GM23338 (cell line): ENCODE measurements at regions not wholly inside any gene's neighbourhood (a gene's known extent, or its start where the extent isn't known, plus 50 kb on each side); places are given as distances from the start of the nearest gene placed in this dataset.

Experiments
- ATAC-seq: fragments of 200-7000 bp; cut with Tn5 transposase; 3 replicates; pipeline ENCODE4 v1.9.1; 2020
- DNase-seq: peaks from one replicate; pipeline ENCODE4 v3.0.0-alpha.2; 2015; ENCODE audit warnings: low spot score
- H2AFZ ChIP-seq: fragments of 200-600 bp; sonication (generic); 2 replicates; pipeline ENCODE4 v1.8.0; 2016; ENCODE audit warnings: antibody characterized with exemption, mild to moderate bottlenecking, moderate library complexity
- H3F3A ChIP-seq: fragments of 200-600 bp; sonication (generic); replicated peaks from 2 replicates; pipeline ENCODE4 v1.8.0; 2017; ENCODE audit warnings: antibody characterized with exemption, mixed run types, low read depth
- H3K27ac ChIP-seq: fragments of 200-600 bp; sonication (generic); 2 replicates; pipeline ENCODE4 v1.6.1; 2016; ENCODE audit warnings: low read depth
- H3K27me3 ChIP-seq: fragments of 200-600 bp; sonication (generic); 2 replicates; pipeline ENCODE4 v1.8.0; 2016; ENCODE audit warnings: mild to moderate bottlenecking, mixed run types, moderate library complexity; ENCODE audit not compliant: insufficient read depth
- H3K36me3 ChIP-seq: fragments of 200-600 bp; sonication (generic); 2 replicates; pipeline ENCODE4 v1.8.0; 2016; ENCODE audit warnings: mild to moderate bottlenecking; ENCODE audit not compliant: insufficient read depth
- H3K4me1 ChIP-seq: fragments of 200-600 bp; sonication (generic); 2 replicates; pipeline ENCODE4 v1.8.0; 2016; ENCODE audit warnings: mild to moderate bottlenecking, moderate library complexity; ENCODE audit not compliant: insufficient read depth
- H3K4me2 ChIP-seq: fragments of 200-600 bp; sonication (generic); 2 replicates; pipeline ENCODE4 v1.7.1; 2017; ENCODE audit warnings: mixed run types
- H3K4me3 ChIP-seq: fragments of 200-600 bp; sonication (generic); 2 replicates; pipeline ENCODE4 v1.6.1; 2016; ENCODE audit warnings: mixed run types
- H3K79me2 ChIP-seq: fragments of 200-600 bp; sonication (generic); replicated peaks from 2 replicates; pipeline ENCODE4 v1.8.0; 2017; ENCODE audit warnings: mild to moderate bottlenecking; ENCODE audit not compliant: insufficient read depth
- H3K9me2 ChIP-seq: fragments of 200-600 bp; sonication (generic); 2 replicates; pipeline ENCODE4 v1.8.0; 2017; ENCODE audit not compliant: insufficient read depth
- H4K20me1 ChIP-seq: fragments of 200-600 bp; sonication (generic); replicated peaks from 2 replicates; pipeline ENCODE4 v1.8.0; 2017; ENCODE audit warnings: mild to moderate bottlenecking; ENCODE audit not compliant: insufficient read depth
- H3K27ac Mint-ChIP-seq: 2 replicates; pipeline ENCODE4 v1.8.0; 2020; ENCODE audit warnings: inconsistent platforms, mild to moderate bottlenecking, moderate library complexity, mixed read lengths
- H3K27me3 Mint-ChIP-seq: 3 replicates; pipeline ENCODE4 v1.8.0; 2022; ENCODE audit warnings: low read depth, mild to moderate bottlenecking, moderate library complexity, mixed read lengths, inconsistent platforms; ENCODE audit not compliant: insufficient read depth, poor library complexity
- H3K36me3 Mint-ChIP-seq: 3 replicates; pipeline ENCODE4 v1.8.0; 2021; ENCODE audit warnings: low read depth, mild to moderate bottlenecking, inconsistent platforms, moderate library complexity, mixed read lengths
- H3K4me1 Mint-ChIP-seq: 3 replicates; pipeline ENCODE4 v1.8.0; 2020; ENCODE audit warnings: mild to moderate bottlenecking, inconsistent platforms, mixed read lengths
- H3K4me3 Mint-ChIP-seq: 3 replicates; pipeline ENCODE4 v1.8.0; 2021; ENCODE audit warnings: moderate library complexity, mild to moderate bottlenecking, inconsistent platforms, mixed read lengths
- H3K9me3 Mint-ChIP-seq: 3 replicates; pipeline ENCODE4 v1.8.0; 2020; ENCODE audit warnings: moderate library complexity, mild to moderate bottlenecking, inconsistent platforms, mixed read lengths
- CREB1 ChIP-seq: fragments of 250-450 bp; sonication (Bioruptor Pico); IDR thresholded peaks from 2 replicates; pipeline ENCODE4 v1.5.0; 2020; ENCODE audit warnings: low read depth, mild to moderate bottlenecking, moderate library complexity
- ETS1 ChIP-seq: IDR thresholded peaks from 2 replicates; pipeline ENCODE4 v1.6.1; 2016; ENCODE audit warnings: antibody characterized with exemption
- EZH2 ChIP-seq: fragments of 200-600 bp; sonication (generic); IDR thresholded peaks from one replicate; pipeline ENCODE4 v1.8.0; 2017; ENCODE audit warnings: antibody characterized with exemption, mild to moderate bottlenecking, low read depth; ENCODE audit not compliant: unreplicated experiment
- EZH2phosphoT487 ChIP-seq: fragments of 200-600 bp; sonication (generic); IDR thresholded peaks from one replicate; pipeline ENCODE4 v1.8.1; 2018; ENCODE audit warnings: antibody characterized with exemption; ENCODE audit not compliant: unreplicated experiment
- JUNB ChIP-seq: IDR thresholded peaks from one replicate; pipeline ENCODE4 v1.6.1; 2016; ENCODE audit warnings: antibody characterized with exemption; ENCODE audit not compliant: unreplicated experiment
- NANOG ChIP-seq: IDR thresholded peaks from 2 replicates; pipeline ENCODE4 v1.6.1; 2016; ENCODE audit warnings: antibody characterized with exemption, borderline replicate concordance
- POLR2AphosphoS5 ChIP-seq: IDR thresholded peaks from 2 replicates; pipeline ENCODE4 v1.6.1; 2016; ENCODE audit warnings: antibody characterized with exemption, low read depth
- REST ChIP-seq: IDR thresholded peaks from one replicate; pipeline ENCODE4 v1.6.1; 2018; ENCODE audit warnings: antibody characterized with exemption; ENCODE audit not compliant: unreplicated experiment
- STAT1 ChIP-seq: IDR thresholded peaks from one replicate; pipeline ENCODE4 v1.6.1; 2016; ENCODE audit warnings: antibody characterized with exemption; ENCODE audit not compliant: unreplicated experiment
- ZNF114 ChIP-seq: fragments of 250-450 bp; sonication (Bioruptor Pico); IDR thresholded peaks from 2 replicates; pipeline ENCODE4 v1.5.0; 2020; ENCODE audit warnings: mild to moderate bottlenecking, moderate library complexity
- ZNF331 ChIP-seq: fragments of 250-450 bp; sonication (Bioruptor Pico); IDR thresholded peaks from 2 replicates; pipeline ENCODE4 v1.5.0; 2020; ENCODE audit warnings: low read depth, mild to moderate bottlenecking, moderate library complexity
- ZNF462 ChIP-seq: fragments of 250-450 bp; sonication (Bioruptor Pico); IDR thresholded peaks from 2 replicates; pipeline ENCODE4 v1.5.0; 2020; ENCODE audit warnings: mild to moderate bottlenecking, moderate library complexity

- TF ChIP-seq ZNF331 (CRISPR knock-in tag) (no peak), JUNB (no peak), EZH2 (no peak), ETS1 (no peak), ZNF114 (CRISPR knock-in tag) (no peak)
These were observed 67.7 kb downstream of the CPN2 start (continued) for GRCh38 chr3:194283221-194284006.

GRCh38 chr3:194284351-194284750 is 66.8 kb downstream of the CPN2 start:
- Histone ChIP-seq H2AFZ (no peak overlapping the region), H4K20me1 (no peaks in the 10 kb centered on the region), H3K4me3 (no peak overlapping the region), H3K4me2 (no peak overlapping the region), H3K36me3 (no peaks in the 10 kb centered on the region), H3K9me2 (0 out of 2 replicates have a peak, but pooled peaks cover 4% of the 10 kb centered on the region), H3K27ac (no peak overlapping the region), H3K79me2 (no peaks in the 10 kb centered on the region), H3K27me3 (no peaks in the 10 kb centered on the region), H3F3A (no peaks in the 10 kb centered on the region), H3K4me1 (peaks cover 21% of the 10 kb centered on the region)
- Mint-ChIP-seq H3K36me3 (no peaks in the 10 kb centered on the region), H3K9me3 (no peaks in the 10 kb centered on the region; the same call in 2 of the 3 replicates), H3K27me3 (peaks cover 2% of the 10 kb centered on the region), H3K4me1 (peaks cover 2% of the 10 kb centered on the region; the same call in 2 of the 3 replicates), H3K27ac (no peak overlapping the region), H3K4me3 (no peak overlapping the region)
- ATAC-seq (no peak), DNase-seq (no peak)
- TF ChIP-seq REST = no peak
- TF ChIP-seq EZH2phosphoT487 = no peak
- no peak for TF ChIP-seq POLR2AphosphoS5
- no peak for TF ChIP-seq ETS1
- TF ChIP-seq CREB1 = no peak
- TF ChIP-seq NANOG = no peak
- no peak for TF ChIP-seq ZNF331 (CRISPR knock-in tag)
- no peak for TF ChIP-seq ZNF114 (CRISPR knock-in tag)
- TF ChIP-seq ZNF462 (CRISPR knock-in tag) = no peak
- no peak for TF ChIP-seq STAT1
- no peak for TF ChIP-seq JUNB
